ENCODE measurements at regions not wholly inside any gene's neighbourhood (a gene's known extent, or its start where the extent isn't known, plus 50 kb on each side); places are given as distances from the start of the nearest gene placed in this dataset.
"Not testable (repeated sequence)": the region's sequence is repeated elsewhere in the genome, so short reads cannot be mapped to it uniquely, and the experiment has no call there.

GRCh38 chr18:78875016-78875777, 104.4 kb upstream of the SALL3 start:
- H3K27me3 ChIP-seq (ENCODE audit: control insufficient read depth in 1 of 2, insufficient read depth in 2 of 2, low read length in 2 of 2): no peaks in the 10 kb centered on the region
- no peaks in the 10 kb centered on the region for H3K9me3 ChIP-seq (ENCODE audit: control insufficient read depth in 1 of 2, low read length in 2 of 2)

DNA sequence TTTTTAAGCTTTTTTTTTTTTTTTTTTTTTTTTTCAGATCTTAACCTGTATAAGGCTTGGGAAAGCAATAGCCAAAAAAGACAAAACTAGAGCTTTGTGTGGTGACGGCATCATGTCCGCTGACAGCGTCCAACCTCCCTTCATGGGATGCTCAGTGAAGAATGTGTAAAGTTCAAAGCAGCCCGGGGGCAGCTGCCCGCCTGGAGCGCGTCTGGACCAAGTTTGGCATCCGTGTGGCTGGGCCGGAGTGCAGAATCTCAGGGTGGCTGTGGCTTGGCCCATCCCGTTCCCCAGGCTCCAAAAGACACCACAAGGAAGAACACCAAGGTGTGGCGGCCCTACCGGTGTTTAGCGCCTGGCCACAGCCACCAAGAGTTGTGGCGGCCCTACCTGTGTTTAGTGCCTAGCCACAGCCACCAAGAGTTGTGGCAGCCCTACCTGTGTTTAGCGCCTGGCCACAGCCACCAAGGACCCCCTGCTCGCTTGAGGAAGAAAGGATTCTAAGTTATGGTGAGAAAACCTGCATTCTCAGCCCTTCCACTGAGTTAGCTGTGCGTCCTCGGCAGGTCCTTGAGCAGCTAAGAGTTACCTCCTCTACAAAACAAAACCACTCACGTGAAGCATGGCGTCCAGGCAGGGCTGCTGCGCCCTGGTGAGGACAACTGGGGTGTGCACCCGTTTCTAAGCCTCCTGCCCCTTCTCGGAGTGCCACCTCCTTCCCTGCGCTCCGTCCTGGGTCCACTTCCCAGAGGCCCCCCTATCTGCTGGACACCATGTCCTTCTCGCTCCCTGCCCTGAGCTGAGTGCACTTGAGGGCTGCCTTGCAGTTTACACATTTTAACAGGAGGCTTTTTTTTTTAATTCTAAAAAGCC, 103.6 kb upstream of the SALL3 start:
- Histone ChIP-seq H3K9me3 (ENCODE audit: control insufficient read depth in 1 of 2, low read length in 2 of 2) (no peaks in the 10 kb centered on the region), H3K27me3 (ENCODE audit: control insufficient read depth in 1 of 2, insufficient read depth in 2 of 2, low read length in 2 of 2) (no peaks in the 10 kb centered on the region), H3K27ac (ENCODE audit: low read depth, low read length) (no peak overlapping the region), H3K4me1 (ENCODE audit: control insufficient read depth in 1 of 2, insufficient read depth in 2 of 2, low read length in 2 of 2) (no peaks in the 10 kb centered on the region), H3K9ac (ENCODE audit: low read depth in 1 of 2, low read length in 2 of 2) (no peak overlapping the region), H3K36me3 (ENCODE audit: control insufficient read depth in 1 of 2, insufficient read depth in 2 of 2, low read length in 2 of 2) (no peaks in the 10 kb centered on the region), H3K4me3 (ENCODE audit: low read depth in 1 of 2, low read length in 2 of 2) (no peak overlapping the region)

More at GRCh38 chr18:78875016-78875777, 104.4 kb upstream of the SALL3 start:
- no peak overlapping the region for H3K27ac ChIP-seq (ENCODE audit: low read depth, low read length)
- no peak overlapping the region for H3K9ac ChIP-seq (ENCODE audit: low read depth in 1 of 2, low read length in 2 of 2)
- no peaks in the 10 kb centered on the region for H3K36me3 ChIP-seq (ENCODE audit: control insufficient read depth in 1 of 2, insufficient read depth in 2 of 2, low read length in 2 of 2)
- H3K4me1 ChIP-seq (ENCODE audit: control insufficient read depth in 1 of 2, insufficient read depth in 2 of 2, low read length in 2 of 2): no peaks in the 10 kb centered on the region
- no peak overlapping the region for H3K4me3 ChIP-seq (ENCODE audit: low read depth in 1 of 2, low read length in 2 of 2)

DNA sequence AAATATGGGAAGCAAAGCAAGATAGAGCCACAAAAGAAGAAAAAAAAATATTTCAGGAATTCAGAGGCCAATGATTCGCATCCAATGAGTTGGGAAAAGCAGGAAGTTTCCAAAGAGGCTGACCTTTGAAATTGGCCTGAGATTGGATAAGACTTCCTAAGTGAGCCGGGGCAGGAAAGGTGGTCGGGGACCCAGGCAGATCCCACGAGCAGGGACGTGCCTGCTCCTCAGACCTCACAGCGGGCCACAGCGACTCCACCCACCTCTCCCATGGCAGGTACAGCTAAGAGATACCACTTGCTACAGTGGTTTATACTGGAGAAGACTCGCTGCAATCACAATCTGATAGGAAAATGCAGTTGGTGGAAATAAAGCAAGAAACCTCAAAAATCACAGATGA, 102.8 kb upstream of the SALL3 start:
- H3K27ac ChIP-seq (ENCODE audit: low read depth, low read length): no peak overlapping the region
- H3K27me3 ChIP-seq (ENCODE audit: control insufficient read depth in 1 of 2, insufficient read depth in 2 of 2, low read length in 2 of 2): no peaks in the 10 kb centered on the region
- no peaks in the 10 kb centered on the region for H3K9me3 ChIP-seq (ENCODE audit: control insufficient read depth in 1 of 2, low read length in 2 of 2)
- H3K36me3 ChIP-seq (ENCODE audit: control insufficient read depth in 1 of 2, insufficient read depth in 2 of 2, low read length in 2 of 2): no peaks in the 10 kb centered on the region
- H3K9ac ChIP-seq (ENCODE audit: low read depth in 1 of 2, low read length in 2 of 2): no peak overlapping the region
- H3K4me1 ChIP-seq (ENCODE audit: control insufficient read depth in 1 of 2, insufficient read depth in 2 of 2, low read length in 2 of 2): no peaks in the 10 kb centered on the region
- no peak overlapping the region for H3K4me3 ChIP-seq (ENCODE audit: low read depth in 1 of 2, low read length in 2 of 2)

GRCh38 chr18:78878335-78878734, 101.3 kb upstream of the SALL3 start:
- peaks cover 0 to under 1% of the 10 kb centered on the region in 2 donors for H3K9me3 ChIP-seq (ENCODE audit: control insufficient read depth in 1 of 2, low read length in 2 of 2)
- no peaks in the 10 kb centered on the region for H3K27me3 ChIP-seq (ENCODE audit: control insufficient read depth in 1 of 2, insufficient read depth in 2 of 2, low read length in 2 of 2)
- no peaks in the 10 kb centered on the region for H3K36me3 ChIP-seq (ENCODE audit: control insufficient read depth in 1 of 2, insufficient read depth in 2 of 2, low read length in 2 of 2)
- H3K4me1 ChIP-seq (ENCODE audit: control insufficient read depth in 1 of 2, insufficient read depth in 2 of 2, low read length in 2 of 2): no peaks in the 10 kb centered on the region
- H3K27ac ChIP-seq (ENCODE audit: low read depth, low read length): no peak overlapping the region
- no peak overlapping the region for H3K9ac ChIP-seq (ENCODE audit: low read depth in 1 of 2, low read length in 2 of 2)
- H3K4me3 ChIP-seq (ENCODE audit: low read depth in 1 of 2, low read length in 2 of 2): no peak overlapping the region

DNA sequence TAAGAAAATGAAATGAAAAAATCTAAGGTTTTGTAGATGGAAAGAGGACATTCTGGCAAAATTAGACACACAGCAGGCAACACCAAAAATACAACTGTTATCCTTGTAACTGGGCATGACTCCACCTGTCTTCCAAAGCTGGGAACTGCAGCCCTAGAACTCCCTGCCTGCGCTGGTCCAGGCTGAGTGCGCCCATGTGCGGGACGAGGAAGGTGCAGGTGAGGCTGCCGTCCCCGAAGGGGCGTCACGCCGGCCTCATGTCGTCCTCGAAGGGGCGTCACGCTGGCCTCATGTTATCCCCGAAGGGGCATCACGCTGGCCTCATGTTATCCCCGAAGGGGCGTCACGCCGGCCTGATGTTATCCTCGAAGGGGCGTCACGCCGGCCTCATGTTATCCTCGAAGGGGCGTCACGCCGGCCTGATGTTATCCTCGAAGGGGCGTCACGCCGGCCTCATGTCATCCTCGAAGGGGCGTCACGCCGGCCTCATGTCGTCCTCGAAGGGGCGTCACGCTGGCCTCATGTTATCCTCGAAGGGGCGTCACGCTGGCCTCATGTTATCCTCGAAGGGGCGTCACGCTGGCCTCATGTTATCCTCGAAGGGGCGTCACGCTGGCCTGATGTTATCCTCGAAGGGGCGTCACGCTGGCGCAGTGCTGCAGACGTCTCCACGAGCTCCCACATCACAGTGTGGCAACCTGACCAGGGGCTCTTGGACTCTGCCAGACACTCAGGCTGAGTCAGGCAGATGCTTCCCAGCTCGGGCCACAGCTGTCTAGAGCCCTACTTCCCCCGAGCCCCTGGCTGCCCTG, 100.3 kb upstream of the SALL3 start:
- not testable (repeated sequence) for H3K27me3 ChIP-seq (ENCODE audit: control insufficient read depth in 1 of 2, insufficient read depth in 2 of 2, low read length in 2 of 2); H3K4me3 ChIP-seq (ENCODE audit: low read depth in 1 of 2, low read length in 2 of 2)

DNA sequence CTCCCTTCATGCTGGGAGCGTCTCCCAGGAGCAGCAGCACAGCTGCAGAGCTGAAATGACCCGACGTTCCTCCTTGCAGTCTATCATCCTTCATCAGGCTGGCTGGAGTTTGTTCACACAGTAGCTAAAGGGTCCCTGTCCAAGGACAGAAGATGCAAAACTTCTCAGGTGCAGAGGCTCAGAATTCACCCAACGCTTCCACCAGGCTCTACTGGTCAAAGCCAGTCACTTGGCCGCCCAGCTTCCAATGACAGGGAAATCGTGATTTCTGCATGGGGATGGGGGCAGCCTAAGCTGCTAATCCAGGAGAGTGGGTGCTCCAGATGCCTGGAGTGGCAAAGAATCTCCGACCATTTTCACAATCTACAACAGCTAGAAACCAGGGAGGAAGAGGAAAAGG, 97.0 kb upstream of the SALL3 start:
- Histone ChIP-seq H3K27ac (ENCODE audit: low read depth, low read length) (no peak overlapping the region), H3K36me3 (ENCODE audit: control insufficient read depth in 1 of 2, insufficient read depth in 2 of 2, low read length in 2 of 2) (no peaks in the 10 kb centered on the region), H3K4me1 (ENCODE audit: control insufficient read depth in 1 of 2, insufficient read depth in 2 of 2, low read length in 2 of 2) (no peaks in the 10 kb centered on the region), H3K9me3 (ENCODE audit: control insufficient read depth in 1 of 2, low read length in 2 of 2) (peaks cover 10 to 11% of the 10 kb centered on the region in 2 donors), H3K27me3 (ENCODE audit: control insufficient read depth in 1 of 2, insufficient read depth in 2 of 2, low read length in 2 of 2) (no peaks in the 10 kb centered on the region), H3K9ac (ENCODE audit: low read depth in 1 of 2, low read length in 2 of 2) (no peak overlapping the region), H3K4me3 (ENCODE audit: low read depth in 1 of 2, low read length in 2 of 2) (no peak overlapping the region)

More for the DNA sequence above, 100.3 kb upstream of the SALL3 start:
- H3K36me3 ChIP-seq (ENCODE audit: control insufficient read depth in 1 of 2, insufficient read depth in 2 of 2, low read length in 2 of 2); H3K27ac ChIP-seq (ENCODE audit: low read depth, low read length); H3K9me3 ChIP-seq (ENCODE audit: control insufficient read depth in 1 of 2, low read length in 2 of 2); H3K4me1 ChIP-seq (ENCODE audit: control insufficient read depth in 1 of 2, insufficient read depth in 2 of 2, low read length in 2 of 2); H3K9ac ChIP-seq (ENCODE audit: low read depth in 1 of 2, low read length in 2 of 2): not testable (repeated sequence)

DNA sequence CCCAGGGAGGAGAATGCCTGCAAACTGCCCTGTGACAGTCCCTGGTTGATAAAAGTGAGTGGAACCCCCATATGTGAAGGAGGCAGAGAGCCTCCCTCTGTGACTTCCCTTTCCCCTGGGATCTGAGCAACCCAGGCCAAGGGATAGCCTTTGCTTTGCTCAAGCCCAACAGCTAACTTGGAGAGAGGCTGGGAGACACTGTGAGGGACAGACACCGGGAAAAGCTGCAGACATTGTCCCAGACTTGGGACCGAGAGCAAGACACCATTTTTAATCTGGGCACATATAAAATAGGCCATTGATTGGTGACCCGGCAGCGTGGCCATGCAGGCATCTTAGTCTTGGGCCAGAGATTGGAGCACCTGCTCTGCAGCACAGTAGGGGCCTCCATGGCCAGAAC, 96.1 kb upstream of the SALL3 start:
- no peak overlapping the region for H3K27ac ChIP-seq (ENCODE audit: low read depth, low read length)

GRCh38 chr18:78884502-78884901, 95.1 kb upstream of the SALL3 start:
- Histone ChIP-seq H3K9ac (ENCODE audit: low read depth in 1 of 2, low read length in 2 of 2) (no peak overlapping the region), H3K9me3 (ENCODE audit: control insufficient read depth in 1 of 2, low read length in 2 of 2) (peaks cover 18% of the 10 kb centered on the region in 2 donors), H3K4me1 (ENCODE audit: control insufficient read depth in 1 of 2, insufficient read depth in 2 of 2, low read length in 2 of 2) (no peaks in the 10 kb centered on the region), H3K4me3 (ENCODE audit: low read depth in 1 of 2, low read length in 2 of 2) (no peak overlapping the region), H3K27me3 (ENCODE audit: control insufficient read depth in 1 of 2, insufficient read depth in 2 of 2, low read length in 2 of 2) (no peaks in the 10 kb centered on the region), H3K36me3 (ENCODE audit: control insufficient read depth in 1 of 2, insufficient read depth in 2 of 2, low read length in 2 of 2) (no peaks in the 10 kb centered on the region), H3K27ac (ENCODE audit: low read depth, low read length) (no peak overlapping the region)

More for the DNA sequence above, 96.1 kb upstream of the SALL3 start:
- Histone ChIP-seq H3K9ac (ENCODE audit: low read depth in 1 of 2, low read length in 2 of 2) (no peak overlapping the region), H3K4me1 (ENCODE audit: control insufficient read depth in 1 of 2, insufficient read depth in 2 of 2, low read length in 2 of 2) (no peaks in the 10 kb centered on the region), H3K4me3 (ENCODE audit: low read depth in 1 of 2, low read length in 2 of 2) (no peak overlapping the region), H3K9me3 (ENCODE audit: control insufficient read depth in 1 of 2, low read length in 2 of 2) (peaks cover 10 to 11% of the 10 kb centered on the region in 2 donors), H3K36me3 (ENCODE audit: control insufficient read depth in 1 of 2, insufficient read depth in 2 of 2, low read length in 2 of 2) (no peaks in the 10 kb centered on the region), H3K27me3 (ENCODE audit: control insufficient read depth in 1 of 2, insufficient read depth in 2 of 2, low read length in 2 of 2) (no peaks in the 10 kb centered on the region)

- no peak overlapping the region for H3K4me3 ChIP-seq (ENCODE audit: low read depth in 1 of 2, low read length in 2 of 2)
- H3K27me3 ChIP-seq (ENCODE audit: control insufficient read depth in 1 of 2, insufficient read depth in 2 of 2, low read length in 2 of 2): no peaks in the 10 kb centered on the region
- H3K9ac ChIP-seq (ENCODE audit: low read depth in 1 of 2, low read length in 2 of 2): no peak overlapping the region
- no peaks in the 10 kb centered on the region for H3K4me1 ChIP-seq (ENCODE audit: control insufficient read depth in 1 of 2, insufficient read depth in 2 of 2, low read length in 2 of 2)
- no peaks in the 10 kb centered on the region for H3K36me3 ChIP-seq (ENCODE audit: control insufficient read depth in 1 of 2, insufficient read depth in 2 of 2, low read length in 2 of 2)
- peaks cover 12 to 15% of the 10 kb centered on the region in 2 donors for H3K9me3 ChIP-seq (ENCODE audit: control insufficient read depth in 1 of 2, low read length in 2 of 2)
- no peak overlapping the region for H3K27ac ChIP-seq (ENCODE audit: low read depth, low read length)
Measured at GRCh38 chr18:78889250-78889649, 90.4 kb upstream of the SALL3 start.

Data from duodenal mucosa (tissue), 2 donors.